ENCODE measurements at regions not wholly inside any gene's neighbourhood (a gene's known extent, or its start where the extent isn't known, plus 50 kb on each side); places are given as distances from the start of the nearest gene placed in this dataset.

GRCh38 chr18:1917569-1917968 is 653.7 kb downstream of the METTL4 start:
- intact Hi-C loops (cut with DNase I) = no loop called here
- Histone ChIP-seq H3K4me3 (no peak overlapping the region), H3K9me3 (peaks cover 0 to 5% (median 3%) of the 10 kb centered on the region in 3 donors), H3K27ac (no peak overlapping the region), H3K4me1 (no peaks in the 10 kb centered on the region), H3K36me3 (no peaks in the 10 kb centered on the region), H3K27me3 (no peaks in the 10 kb centered on the region)
- no peak for DNase-seq
- TF ChIP-seq, protein P1, sequence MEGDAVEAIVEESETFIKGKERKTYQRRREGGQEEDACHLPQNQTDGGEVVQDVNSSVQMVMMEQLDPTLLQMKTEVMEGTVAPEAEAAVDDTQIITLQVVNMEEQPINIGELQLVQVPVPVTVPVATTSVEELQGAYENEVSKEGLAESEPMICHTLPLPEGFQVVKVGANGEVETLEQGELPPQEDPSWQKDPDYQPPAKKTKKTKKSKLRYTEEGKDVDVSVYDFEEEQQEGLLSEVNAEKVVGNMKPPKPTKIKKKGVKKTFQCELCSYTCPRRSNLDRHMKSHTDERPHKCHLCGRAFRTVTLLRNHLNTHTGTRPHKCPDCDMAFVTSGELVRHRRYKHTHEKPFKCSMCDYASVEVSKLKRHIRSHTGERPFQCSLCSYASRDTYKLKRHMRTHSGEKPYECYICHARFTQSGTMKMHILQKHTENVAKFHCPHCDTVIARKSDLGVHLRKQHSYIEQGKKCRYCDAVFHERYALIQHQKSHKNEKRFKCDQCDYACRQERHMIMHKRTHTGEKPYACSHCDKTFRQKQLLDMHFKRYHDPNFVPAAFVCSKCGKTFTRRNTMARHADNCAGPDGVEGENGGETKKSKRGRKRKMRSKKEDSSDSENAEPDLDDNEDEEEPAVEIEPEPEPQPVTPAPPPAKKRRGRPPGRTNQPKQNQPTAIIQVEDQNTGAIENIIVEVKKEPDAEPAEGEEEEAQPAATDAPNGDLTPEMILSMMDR (IDR thresholded peaks at IDR 0.05) = no peak
- TF ChIP-seq POLR2A (IDR thresholded peaks at IDR 0.05) = no peak
- WGBS, 2 donors = 84 to 86% methylated on average over 3 of the region's 4 CpGs

DNA sequence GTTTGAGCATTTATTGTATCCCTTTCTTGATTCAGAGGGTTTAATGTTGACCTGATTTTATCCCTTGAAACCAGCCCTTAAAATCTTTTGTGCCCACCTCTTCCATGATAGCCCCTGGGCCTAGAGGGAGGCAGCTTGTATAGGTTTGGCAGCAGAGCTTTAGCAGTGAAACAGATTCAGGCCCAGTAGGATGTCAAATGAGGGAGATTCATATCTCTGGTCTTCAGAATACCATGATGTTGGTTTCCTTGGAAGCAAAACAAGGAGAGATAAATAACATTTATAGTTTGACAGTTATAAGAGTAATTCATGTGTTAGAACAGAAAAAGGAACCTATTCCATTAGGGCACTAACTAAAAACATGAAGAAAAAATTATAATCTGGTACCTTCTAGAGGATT is 649.2 kb downstream of the METTL4 start:
- Histone ChIP-seq H3K27me3 (no peaks in the 10 kb centered on the region), H3K4me3 (no peak overlapping the region), H3K27ac (no peak overlapping the region), H3K36me3 (no peaks in the 10 kb centered on the region), H3K4me1 (no peaks in the 10 kb centered on the region), H3K9me3 (no peaks in the 10 kb centered on the region)
- TF ChIP-seq, protein P1 (IDR thresholded peaks at IDR 0.05) = no peak
- TF ChIP-seq POLR2A (IDR thresholded peaks at IDR 0.05) = no peak
- no peak for DNase-seq
- intact Hi-C loops (cut with DNase I) = no loop called here

GRCh38 chr18:1928711-1929110 is 642.6 kb downstream of the METTL4 start:
- intact Hi-C loops (cut with DNase I) = no loop called here
- no peak overlapping the region for H3K27ac ChIP-seq
- no peak for DNase-seq
- no peaks in the 10 kb centered on the region for H3K4me1 ChIP-seq
- WGBS, 2 donors = 49 to 66% methylated on average over 6 of the region's 6 CpGs
- no peaks in the 10 kb centered on the region for H3K27me3 ChIP-seq
- H3K4me3 ChIP-seq = no peak overlapping the region
- TF ChIP-seq POLR2A (IDR thresholded peaks at IDR 0.05) = no peak
- TF ChIP-seq, protein P1 (IDR thresholded peaks at IDR 0.05) = no peak
- no peaks in the 10 kb centered on the region for H3K9me3 ChIP-seq
- H3K36me3 ChIP-seq = no peaks in the 10 kb centered on the region

- H3K27ac ChIP-seq = no peak overlapping the region
- no peaks in the 10 kb centered on the region for H3K27me3 ChIP-seq
- WGBS, 2 donors = 80 to 93% methylated on average over 2 to 4 of the region's 5 CpGs
- no peaks in the 10 kb centered on the region for H3K9me3 ChIP-seq
- intact Hi-C loops (cut with DNase I) = no loop called here
- TF ChIP-seq, protein P1 (IDR thresholded peaks at IDR 0.05) = no peak
- TF ChIP-seq POLR2A (IDR thresholded peaks at IDR 0.05) = no peak
- H3K36me3 ChIP-seq = no peaks in the 10 kb centered on the region
- no peak for DNase-seq
- H3K4me1 ChIP-seq = no peaks in the 10 kb centered on the region
- H3K4me3 ChIP-seq = no peak overlapping the region
These were observed 641.6 kb downstream of the METTL4 start for GRCh38 chr18:1929720-1930119.

GRCh38 chr18:1930291-1931270 is 640.7 kb downstream of the METTL4 start:
- Histone ChIP-seq H3K4me1 (no peaks in the 10 kb centered on the region), H3K9me3 (no peaks in the 10 kb centered on the region), H3K4me3 (no peak overlapping the region), H3K36me3 (no peaks in the 10 kb centered on the region), H3K27me3 (no peaks in the 10 kb centered on the region), H3K27ac (no peak overlapping the region)
- intact Hi-C loops (cut with DNase I) = no loop called here
- DNase-seq = no peak
- no peak for TF ChIP-seq POLR2A (IDR thresholded peaks at IDR 0.05)
- TF ChIP-seq, protein P1 (IDR thresholded peaks at IDR 0.05) = no peak
- 19 to 69% methylated on average over 1 to 4 of the region's 5 CpGs for WGBS, 2 donors

Data from esophagus squamous epithelium (tissue), 5 donors.